ENCODE measurements at regions not wholly inside any gene's neighbourhood (a gene's known extent, or its start where the extent isn't known, plus 50 kb on each side); places are given as distances from the start of the nearest gene placed in this dataset.

GRCh38 chr22:48448821-48449220, 1378.9 kb downstream of the BRD1 start:
- H3K4me2 ChIP-seq (ENCODE audit: low read length), result no peak overlapping the region
- 0 out of 2 replicates have a peak, but pooled peaks cover 2% of the 10 kb centered on the region for H3K9me3 ChIP-seq (ENCODE audit: control insufficient read depth, insufficient read depth, low read length)
- no peak overlapping the region for H3K27ac ChIP-seq (ENCODE audit: low read depth, low read length)
- no peaks in the 10 kb centered on the region for H3K9me2 ChIP-seq (replicated peaks; ENCODE audit: control insufficient read depth, low read length)
- no peaks in the 10 kb centered on the region for H3K36me3 ChIP-seq (ENCODE audit: control insufficient read depth, low read length)
- TF ChIP-seq EZH2phosphoT487 (IDR thresholded peaks at IDR 0.05; ENCODE audit: borderline replicate concordance, low read length) (no peak), CTCF (IDR thresholded peaks at IDR 0.05; ENCODE audit: low read depth, low read length, poor library complexity, severe bottlenecking) (no peak)
- H3K4me3 ChIP-seq (ENCODE audit: low read length), result no peak overlapping the region
- no peaks in the 10 kb centered on the region for H3K79me2 ChIP-seq (ENCODE audit: control insufficient read depth, low read length)
- no peaks in the 10 kb centered on the region for H4K20me1 ChIP-seq (ENCODE audit: control insufficient read depth, insufficient read depth, low read depth, low read length)
- H3K27me3 ChIP-seq (ENCODE audit: control insufficient read depth, low read length), result no peaks in the 10 kb centered on the region
- peaks cover 27% of the 10 kb centered on the region for H3K4me1 ChIP-seq (ENCODE audit: control insufficient read depth, low read length)
- H3F3A ChIP-seq (ENCODE audit: control insufficient read depth, insufficient read depth), result no peaks in the 10 kb centered on the region

DNA sequence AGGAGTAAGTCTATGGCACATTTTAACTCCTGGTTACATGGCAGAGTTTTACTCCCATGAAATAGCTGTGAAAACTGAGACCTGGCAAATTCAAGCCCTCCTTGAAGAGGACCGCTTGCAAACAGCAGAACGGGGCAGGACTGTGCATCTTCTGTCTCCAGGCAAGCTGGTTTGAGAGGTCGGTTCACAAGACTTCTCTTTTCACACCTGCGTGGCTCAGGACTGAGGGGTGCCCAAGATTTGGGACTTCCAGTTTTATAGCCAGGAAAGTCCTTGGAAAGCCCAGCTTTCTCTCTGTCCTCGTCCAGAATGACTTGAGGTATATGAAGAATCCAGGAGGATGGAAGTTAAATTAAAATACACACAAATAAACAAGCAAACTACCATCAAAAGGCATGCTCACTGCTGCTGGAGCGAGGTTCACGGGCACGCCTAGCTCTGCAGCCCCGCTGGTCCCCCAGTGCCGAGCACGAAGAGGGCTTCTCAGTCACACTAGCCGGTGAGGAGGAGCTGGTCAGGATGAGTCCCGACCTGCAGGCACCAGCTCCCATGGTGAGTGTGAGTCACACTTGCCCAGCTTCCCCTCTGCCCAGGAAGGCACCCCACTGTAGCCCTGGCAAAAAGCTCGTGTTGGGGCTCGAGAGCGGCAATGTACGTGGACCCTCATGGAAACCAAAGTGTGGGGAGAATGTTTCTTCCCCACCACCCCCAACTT, 1382.4 kb downstream of the BRD1 start:
- Histone ChIP-seq H3F3A (ENCODE audit: control insufficient read depth, insufficient read depth) (no peaks in the 10 kb centered on the region), H3K36me3 (ENCODE audit: control insufficient read depth, low read length) (no peaks in the 10 kb centered on the region), H3K9me3 (ENCODE audit: control insufficient read depth, insufficient read depth, low read length) (0 out of 2 replicates have a peak, but pooled peaks cover 2% of the 10 kb centered on the region), H4K20me1 (ENCODE audit: control insufficient read depth, insufficient read depth, low read depth, low read length) (no peaks in the 10 kb centered on the region), H3K79me2 (ENCODE audit: control insufficient read depth, low read length) (no peaks in the 10 kb centered on the region), H3K27ac (ENCODE audit: low read depth, low read length) (no peak overlapping the region), H3K4me3 (ENCODE audit: low read length) (peak overlapping the region; percentile 8; the same call in 1 of the 2 replicates), H3K4me1 (ENCODE audit: control insufficient read depth, low read length) (peaks cover 19% of the 10 kb centered on the region), H3K9me2 (replicated peaks; ENCODE audit: control insufficient read depth, low read length) (no peaks in the 10 kb centered on the region), H3K4me2 (ENCODE audit: low read length) (peak overlapping the region; percentile 44), H3K27me3 (ENCODE audit: control insufficient read depth, low read length) (no peaks in the 10 kb centered on the region)
- TF ChIP-seq CTCF (IDR thresholded peaks at IDR 0.05; ENCODE audit: low read depth, low read length, poor library complexity, severe bottlenecking) (no peak), EZH2phosphoT487 (IDR thresholded peaks at IDR 0.05; ENCODE audit: borderline replicate concordance, low read length) (no peak)

- TF ChIP-seq EZH2phosphoT487 (IDR thresholded peaks at IDR 0.05; ENCODE audit: borderline replicate concordance, low read length), result no peak
- TF ChIP-seq CTCF (IDR thresholded peaks at IDR 0.05; ENCODE audit: low read depth, low read length, poor library complexity, severe bottlenecking), result no peak
- Histone ChIP-seq H3K4me2 (ENCODE audit: low read length) (peak overlapping the region; percentile 44), H3F3A (ENCODE audit: control insufficient read depth, insufficient read depth) (no peaks in the 10 kb centered on the region), H3K4me1 (ENCODE audit: control insufficient read depth, low read length) (peaks cover 19% of the 10 kb centered on the region), H3K79me2 (ENCODE audit: control insufficient read depth, low read length) (no peaks in the 10 kb centered on the region), H3K27me3 (ENCODE audit: control insufficient read depth, low read length) (no peaks in the 10 kb centered on the region), H3K4me3 (ENCODE audit: low read length) (peak overlapping the region; percentile 8; the same call in 1 of the 2 replicates), H3K27ac (ENCODE audit: low read depth, low read length) (no peak overlapping the region), H4K20me1 (ENCODE audit: control insufficient read depth, insufficient read depth, low read depth, low read length) (no peaks in the 10 kb centered on the region), H3K9me3 (ENCODE audit: control insufficient read depth, insufficient read depth, low read length) (0 out of 2 replicates have a peak, but pooled peaks cover 2% of the 10 kb centered on the region), H3K9me2 (replicated peaks; ENCODE audit: control insufficient read depth, low read length) (no peaks in the 10 kb centered on the region), H3K36me3 (ENCODE audit: control insufficient read depth, low read length) (no peaks in the 10 kb centered on the region)
These were observed 1383.2 kb downstream of the BRD1 start for GRCh38 chr22:48444320-48445112.
